PFSK-1 (cell line): ENCODE measurements at regions not wholly inside any gene's neighbourhood (a gene's known extent, or its start where the extent isn't known, plus 50 kb on each side); places are given as distances from the start of the nearest gene placed in this dataset.

Source experiments
- POLR2AphosphoS5 ChIP-seq: IDR thresholded peaks from 2 replicates; pipeline ENCODE4 v1.6.1; 2012; ENCODE audit warnings: low read depth, mild to moderate bottlenecking, control low read depth, low read length, moderate library complexity
- TAF1 ChIP-seq: IDR thresholded peaks from 2 replicates; pipeline ENCODE4 v1.6.1; 2012; ENCODE audit warnings: low read length, control low read depth, borderline replicate concordance; ENCODE audit not compliant: insufficient read depth
- TF ChIP-seq, protein P1 (sequence below), 2 experiments: IDR thresholded peaks; 2 replicates each; pipeline versions ENCODE4 v1.6.1 to v1.8.0; 2011 to 2012; ENCODE audit warnings: low read depth in 2 of 2, low read length in 2 of 2, control low read depth in 1 of 2, inconsistent platforms in 1 of 2, mild to moderate bottlenecking in 1 of 2, moderate library complexity in 1 of 2; ENCODE audit not compliant: insufficient read depth in 1 of 2

DNA sequence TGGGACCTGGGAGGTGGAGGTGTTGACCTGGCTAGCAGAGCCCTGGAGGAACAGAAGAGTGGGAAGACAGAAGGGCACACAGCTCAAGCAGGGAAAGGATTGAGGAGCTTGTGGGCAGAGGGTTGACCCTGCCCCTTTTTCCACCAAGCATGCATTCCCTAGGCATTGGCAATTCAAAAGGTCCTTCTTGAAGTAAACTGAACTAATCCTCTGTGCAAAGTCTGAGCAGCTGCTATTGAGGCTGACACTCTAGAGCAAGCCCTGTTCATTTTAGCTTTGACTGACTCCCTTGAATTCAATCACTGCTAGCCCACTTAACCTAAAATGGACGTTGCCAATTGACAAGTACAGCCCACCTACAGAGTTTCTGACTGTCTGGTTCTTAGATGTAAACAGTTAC, 116.5 kb upstream of the TNS3 start:
- TF ChIP-seq TAF1 (no peak), POLR2AphosphoS5 (no peak)
- TF ChIP-seq, protein P1, sequence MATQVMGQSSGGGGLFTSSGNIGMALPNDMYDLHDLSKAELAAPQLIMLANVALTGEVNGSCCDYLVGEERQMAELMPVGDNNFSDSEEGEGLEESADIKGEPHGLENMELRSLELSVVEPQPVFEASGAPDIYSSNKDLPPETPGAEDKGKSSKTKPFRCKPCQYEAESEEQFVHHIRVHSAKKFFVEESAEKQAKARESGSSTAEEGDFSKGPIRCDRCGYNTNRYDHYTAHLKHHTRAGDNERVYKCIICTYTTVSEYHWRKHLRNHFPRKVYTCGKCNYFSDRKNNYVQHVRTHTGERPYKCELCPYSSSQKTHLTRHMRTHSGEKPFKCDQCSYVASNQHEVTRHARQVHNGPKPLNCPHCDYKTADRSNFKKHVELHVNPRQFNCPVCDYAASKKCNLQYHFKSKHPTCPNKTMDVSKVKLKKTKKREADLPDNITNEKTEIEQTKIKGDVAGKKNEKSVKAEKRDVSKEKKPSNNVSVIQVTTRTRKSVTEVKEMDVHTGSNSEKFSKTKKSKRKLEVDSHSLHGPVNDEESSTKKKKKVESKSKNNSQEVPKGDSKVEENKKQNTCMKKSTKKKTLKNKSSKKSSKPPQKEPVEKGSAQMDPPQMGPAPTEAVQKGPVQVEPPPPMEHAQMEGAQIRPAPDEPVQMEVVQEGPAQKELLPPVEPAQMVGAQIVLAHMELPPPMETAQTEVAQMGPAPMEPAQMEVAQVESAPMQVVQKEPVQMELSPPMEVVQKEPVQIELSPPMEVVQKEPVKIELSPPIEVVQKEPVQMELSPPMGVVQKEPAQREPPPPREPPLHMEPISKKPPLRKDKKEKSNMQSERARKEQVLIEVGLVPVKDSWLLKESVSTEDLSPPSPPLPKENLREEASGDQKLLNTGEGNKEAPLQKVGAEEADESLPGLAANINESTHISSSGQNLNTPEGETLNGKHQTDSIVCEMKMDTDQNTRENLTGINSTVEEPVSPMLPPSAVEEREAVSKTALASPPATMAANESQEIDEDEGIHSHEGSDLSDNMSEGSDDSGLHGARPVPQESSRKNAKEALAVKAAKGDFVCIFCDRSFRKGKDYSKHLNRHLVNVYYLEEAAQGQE (IDR thresholded peaks at IDR 0.05; ENCODE audit: insufficient read depth in 1 of 2, low read depth in 2 of 2, low read length in 2 of 2): no peak
